ENCODE measurements at regions not wholly inside any gene's neighbourhood (a gene's known extent, or its start where the extent isn't known, plus 50 kb on each side); places are given as distances from the start of the nearest gene placed in this dataset.
"Not testable (repeated sequence)": the region's sequence is repeated elsewhere in the genome, so short reads cannot be mapped to it uniquely, and the experiment has no call there.

DNA sequence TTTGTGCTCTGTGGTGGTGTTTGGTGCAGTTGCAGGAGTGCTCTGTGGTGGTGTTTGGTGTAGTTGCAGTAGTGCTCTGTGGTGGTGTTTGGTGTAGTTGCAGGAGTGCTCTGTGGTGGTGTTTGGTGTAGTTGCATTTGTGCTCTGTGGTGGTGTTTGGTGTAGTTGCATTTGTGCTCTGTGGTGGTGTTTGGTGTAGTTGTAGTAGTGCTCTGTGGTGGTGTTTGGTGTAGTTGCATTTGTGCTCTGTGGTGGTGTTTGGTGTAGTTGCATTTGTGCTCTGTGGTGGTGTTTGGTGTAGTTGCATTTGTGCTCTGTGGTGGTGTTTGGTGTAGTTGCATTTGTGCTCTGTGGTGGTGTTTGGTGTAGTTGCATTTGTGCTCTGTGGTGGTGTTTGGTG, 705.7 kb upstream of the FRG1 start:
- not testable (repeated sequence) for DNase-seq (ENCODE audit: low read depth in 2 of 2)

DNA sequence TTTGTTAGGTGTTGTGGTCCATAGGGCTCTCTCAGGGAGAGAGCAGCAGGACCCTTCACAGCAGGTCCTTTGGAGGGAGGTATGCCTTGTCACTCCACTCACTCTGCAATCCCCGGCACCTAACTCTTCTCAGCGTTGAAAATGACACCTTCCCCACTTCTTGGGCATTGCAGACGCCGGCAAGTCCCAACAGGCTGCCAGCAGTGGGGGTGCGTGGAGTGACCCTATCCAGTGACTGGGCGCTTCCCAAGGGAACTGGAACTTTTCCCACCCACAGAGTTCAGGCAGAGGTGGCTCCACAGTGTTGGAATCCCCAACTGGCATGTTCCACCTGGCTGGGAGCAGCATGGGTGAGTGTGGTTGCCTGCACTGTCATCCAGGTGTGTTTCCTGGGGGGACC, 705.1 kb upstream of the FRG1 start:
- no peak for DNase-seq (ENCODE audit: low read depth in 2 of 2)

DNA sequence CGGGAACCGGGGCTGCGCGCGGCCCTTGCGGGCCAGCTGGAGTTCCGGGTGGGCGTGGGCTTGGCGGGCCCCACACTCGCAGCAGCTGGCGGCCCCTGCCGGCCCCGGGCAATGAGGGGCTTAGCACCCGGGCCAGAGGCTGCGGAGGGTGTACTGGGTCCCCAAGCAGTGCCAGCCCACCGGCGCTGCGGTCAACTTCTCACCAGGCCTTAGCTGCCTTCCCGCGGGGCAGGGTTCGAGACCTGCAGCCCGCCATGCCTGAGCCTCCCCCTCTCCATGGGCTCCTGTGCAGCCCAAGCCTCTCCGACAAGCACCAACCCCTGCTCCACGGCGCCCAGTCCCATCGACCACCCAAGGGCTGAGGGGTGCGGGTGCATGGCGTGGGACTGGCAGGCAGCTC, 704.4 kb upstream of the FRG1 start:
- not testable (repeated sequence) for DNase-seq (ENCODE audit: low read depth in 2 of 2)

DNA sequence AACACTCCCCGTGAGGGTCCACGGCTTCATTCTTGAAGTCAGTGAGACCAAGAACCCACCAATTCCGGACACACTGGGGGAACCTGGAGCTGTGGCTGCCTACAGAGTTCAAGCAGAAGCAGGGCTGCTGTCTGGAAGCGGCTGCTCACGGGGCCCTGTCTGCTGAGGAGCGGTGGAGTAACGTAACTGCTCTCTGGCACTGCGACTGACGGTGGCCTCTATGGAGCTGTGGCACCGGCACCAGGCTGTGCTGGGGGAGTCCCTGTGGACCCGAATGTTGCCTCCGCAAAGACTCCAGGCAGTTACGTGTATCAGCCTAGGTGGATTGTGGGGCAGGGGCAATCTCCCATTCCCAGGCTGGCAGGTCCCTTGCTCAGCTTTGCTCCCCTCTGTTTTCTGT, 703.3 kb upstream of the FRG1 start:
- no peak for DNase-seq (ENCODE audit: low read depth in 2 of 2)

DNA sequence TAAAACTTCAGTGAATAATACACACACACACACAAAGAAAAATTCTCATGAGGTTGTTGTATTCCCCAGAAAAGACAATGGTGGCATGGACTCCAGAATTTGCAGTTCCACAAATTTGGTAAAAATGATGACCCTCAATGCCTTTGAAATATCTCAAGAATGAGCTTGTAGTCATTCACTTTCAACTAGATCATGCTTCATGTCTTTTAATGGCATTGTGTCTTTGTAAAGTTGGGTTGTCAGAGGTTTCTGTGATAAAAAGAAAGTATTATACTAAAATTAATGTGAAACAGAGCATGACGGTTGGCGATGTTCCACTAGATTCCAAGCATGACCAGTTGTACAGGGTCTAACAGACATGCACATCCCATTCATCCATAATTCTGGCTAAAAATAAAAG, 685.0 kb upstream of the FRG1 start:
- DNase-seq (ENCODE audit: low read depth in 2 of 2), result no peak

DNA sequence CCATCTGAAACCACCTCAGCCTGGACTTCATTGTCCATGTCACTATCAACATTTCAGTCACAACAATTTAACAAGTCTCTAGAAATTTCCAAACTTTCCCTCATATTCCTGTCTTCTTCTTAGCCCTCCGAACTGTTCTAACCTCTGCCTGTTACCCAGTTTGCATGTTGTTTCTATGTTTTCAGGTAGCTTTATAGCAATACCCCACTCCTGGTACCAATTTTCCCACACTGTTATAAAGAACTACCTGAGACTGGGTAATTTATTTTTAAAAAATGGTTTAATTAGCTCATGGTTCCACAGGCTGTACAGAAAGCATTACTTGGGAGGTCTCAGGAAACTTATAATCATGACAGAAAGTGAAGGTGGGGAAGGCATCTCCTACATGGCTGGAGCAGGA, 679.2 kb upstream of the FRG1 start:
- no peak for DNase-seq (ENCODE audit: low read depth in 2 of 2)

DNA sequence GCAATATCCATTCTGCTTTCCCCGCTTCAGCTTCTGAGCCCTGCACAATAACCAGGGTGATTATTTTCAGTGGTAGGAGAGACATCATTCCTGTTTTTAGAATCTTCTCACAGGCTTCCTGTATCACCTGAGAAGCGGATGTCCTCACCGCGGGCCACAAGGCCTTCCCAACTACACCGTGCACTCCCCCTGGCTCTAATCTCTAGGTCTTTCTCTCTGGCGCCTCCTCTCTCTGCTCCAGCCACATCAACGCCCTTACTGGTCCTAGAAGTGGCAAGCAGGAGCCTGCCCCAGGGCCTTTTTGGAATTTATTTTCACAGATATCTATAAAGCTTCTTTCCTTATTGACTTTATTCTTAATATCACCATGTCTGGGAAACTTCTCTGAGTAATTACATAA, 675.2 kb upstream of the FRG1 start:
- DNase-seq (ENCODE audit: low read depth in 2 of 2), result no peak

DNA sequence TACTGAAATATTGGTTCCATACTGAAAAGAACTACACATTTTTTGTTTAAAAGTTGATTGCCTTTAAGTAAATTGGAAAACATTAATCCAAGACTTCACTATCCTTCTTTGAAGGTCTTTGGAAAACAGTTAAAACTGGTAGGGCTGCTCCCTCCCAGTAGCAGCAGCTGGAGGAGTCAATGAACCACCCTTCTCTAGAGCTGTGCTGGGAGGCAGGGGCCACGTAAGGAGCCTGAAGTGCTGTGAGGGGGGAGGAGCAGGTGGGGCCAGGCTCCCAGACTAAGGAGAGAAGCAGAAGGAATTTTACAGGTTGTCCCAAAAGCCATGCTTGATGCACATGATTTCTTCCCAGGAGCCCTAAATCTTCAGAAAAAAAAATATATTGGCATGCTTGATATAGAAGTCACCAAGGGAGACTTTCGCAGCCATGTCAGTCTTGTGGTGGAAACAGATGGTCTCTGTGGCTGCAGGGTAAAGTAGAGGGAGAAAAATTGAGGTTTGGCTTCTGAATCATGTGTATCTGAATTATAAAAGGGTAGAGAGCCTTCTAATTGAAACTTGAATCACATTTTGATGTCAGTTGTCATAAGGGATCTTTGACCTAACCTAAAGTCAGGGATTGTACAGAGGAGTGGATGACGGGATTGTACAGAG, 673.2 kb upstream of the FRG1 start:
- no peak for DNase-seq (ENCODE audit: low read depth in 2 of 2)

DNA sequence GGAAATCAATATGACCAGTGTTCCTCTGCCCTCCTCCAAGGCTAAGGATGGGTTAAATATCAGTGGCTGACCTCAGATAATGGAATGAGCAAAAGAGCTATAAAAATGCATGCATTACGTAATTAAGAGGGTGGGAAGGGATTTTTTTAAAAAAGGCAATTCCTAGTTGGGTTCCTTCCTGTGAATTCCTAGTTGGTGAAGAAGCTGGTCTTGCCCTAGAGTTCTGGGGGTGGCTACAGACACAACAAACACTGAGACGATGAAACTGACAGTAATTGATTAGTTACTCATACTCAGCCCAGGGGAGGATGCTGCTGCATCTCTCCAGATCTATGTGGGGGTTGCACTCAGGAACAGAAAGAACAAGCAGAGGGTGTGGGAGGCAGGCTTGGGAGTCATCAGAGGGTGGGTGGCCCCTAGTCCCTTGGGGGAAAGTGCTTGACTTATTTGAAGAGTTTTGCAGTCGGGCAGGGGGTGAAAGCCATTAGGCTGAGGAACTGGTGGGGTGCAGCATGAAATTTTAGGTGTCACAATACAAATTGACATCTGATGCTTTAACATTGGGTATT, 662.0 kb upstream of the FRG1 start:
- no peak for DNase-seq (ENCODE audit: low read depth in 2 of 2)

DNA sequence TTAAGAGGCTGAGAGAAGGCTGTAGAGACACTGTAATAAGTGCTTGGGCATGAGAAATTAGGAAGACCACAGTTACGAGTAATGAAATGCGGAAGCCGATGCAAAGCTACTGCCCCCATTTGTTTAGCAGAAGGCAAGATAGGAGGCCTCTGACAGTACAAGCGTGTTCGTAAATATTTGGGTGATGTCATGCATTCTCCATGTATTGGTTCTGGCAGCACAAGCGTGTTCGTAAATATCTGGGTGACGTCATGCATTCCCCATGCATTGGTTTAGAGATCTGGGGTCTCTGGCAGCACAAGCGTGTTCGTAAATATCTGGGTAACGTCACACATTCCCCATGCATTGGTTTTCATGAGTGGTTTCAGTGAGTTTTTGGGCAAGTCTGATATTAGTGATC, 661.5 kb upstream of the FRG1 start:
- DNase-seq (ENCODE audit: low read depth in 2 of 2), result no peak

DNA sequence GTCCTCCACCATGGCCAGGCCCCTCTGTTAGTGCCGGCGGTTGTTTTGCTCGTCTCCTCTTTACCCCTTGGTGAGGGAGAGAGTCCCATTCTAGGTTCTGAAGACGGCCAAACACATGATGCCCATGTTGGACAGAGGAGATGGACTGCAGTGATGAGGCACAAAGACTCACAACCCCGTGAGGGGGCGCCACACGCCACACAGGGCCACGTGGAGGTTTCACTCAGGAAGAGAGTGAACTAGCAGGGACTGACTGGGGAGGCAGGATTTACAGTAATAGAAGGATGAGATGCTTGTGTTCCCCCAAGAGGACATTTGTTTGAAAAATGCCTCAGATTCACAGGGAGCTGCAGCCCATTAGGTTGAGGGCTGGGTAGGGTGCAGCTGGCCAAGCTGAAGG, 655.3 kb upstream of the FRG1 start:
- no peak for DNase-seq (ENCODE audit: low read depth in 2 of 2)

DNA sequence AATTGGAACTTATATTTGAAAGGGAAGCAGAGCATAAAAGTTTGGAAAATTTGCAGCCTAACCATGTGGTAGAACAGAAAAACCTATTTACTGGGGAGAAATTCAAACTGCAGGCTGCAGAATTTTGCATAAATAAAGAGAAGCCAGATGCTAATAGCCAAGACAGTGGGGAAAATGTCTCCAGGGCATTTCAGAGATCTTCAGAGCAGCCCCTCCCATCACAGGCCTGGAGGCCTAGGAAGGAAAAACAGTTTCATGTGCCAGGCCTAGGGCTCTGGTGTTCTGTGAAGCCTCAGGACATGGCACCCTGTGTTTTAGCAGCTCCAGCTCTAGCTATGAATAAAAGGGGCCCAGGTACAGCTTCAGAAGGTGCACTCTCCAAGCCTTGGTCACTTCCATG, 648.7 kb upstream of the FRG1 start:
- DNase-seq (ENCODE audit: low read depth in 2 of 2), result no peak

DNA sequence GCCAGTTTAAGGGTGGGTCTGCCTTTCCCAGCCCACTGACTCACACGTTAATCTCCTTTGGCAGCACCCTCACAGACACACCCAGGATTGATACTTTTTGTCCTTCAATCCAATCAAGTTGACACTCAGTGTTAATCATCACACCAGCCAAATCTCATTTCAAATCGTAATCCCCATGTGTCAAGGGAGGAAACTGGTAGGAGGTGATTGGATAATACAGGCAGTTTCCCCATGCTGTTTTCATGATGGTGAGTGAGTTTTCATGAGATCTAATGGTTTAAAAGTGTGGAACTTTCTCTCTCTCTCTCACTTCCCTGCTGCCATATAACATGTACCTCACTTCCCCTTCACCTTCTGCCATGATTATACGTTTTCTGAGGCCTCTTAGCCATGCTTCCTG, 647.2 kb upstream of the FRG1 start:
- no peak for DNase-seq (ENCODE audit: low read depth in 2 of 2)

DNA sequence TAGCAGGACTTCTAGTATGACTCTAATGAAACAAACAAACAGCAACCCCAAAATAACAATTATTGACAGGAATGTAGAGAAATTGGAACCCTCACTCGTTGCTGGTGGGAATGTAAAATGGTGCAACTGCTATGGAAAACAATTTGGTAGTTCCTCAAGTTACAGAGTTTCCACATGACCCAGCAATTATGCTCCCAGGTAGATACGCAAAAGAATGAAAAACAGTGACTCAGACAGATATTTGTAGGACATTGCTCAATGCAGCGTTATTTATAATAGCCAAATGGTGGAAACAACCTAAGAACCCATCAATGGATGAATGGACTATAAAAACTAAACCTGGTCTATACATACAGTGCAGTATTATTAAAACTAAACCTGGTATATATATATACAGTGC, 646.1 kb upstream of the FRG1 start:
- no peak for DNase-seq (ENCODE audit: low read depth in 2 of 2)

DNA sequence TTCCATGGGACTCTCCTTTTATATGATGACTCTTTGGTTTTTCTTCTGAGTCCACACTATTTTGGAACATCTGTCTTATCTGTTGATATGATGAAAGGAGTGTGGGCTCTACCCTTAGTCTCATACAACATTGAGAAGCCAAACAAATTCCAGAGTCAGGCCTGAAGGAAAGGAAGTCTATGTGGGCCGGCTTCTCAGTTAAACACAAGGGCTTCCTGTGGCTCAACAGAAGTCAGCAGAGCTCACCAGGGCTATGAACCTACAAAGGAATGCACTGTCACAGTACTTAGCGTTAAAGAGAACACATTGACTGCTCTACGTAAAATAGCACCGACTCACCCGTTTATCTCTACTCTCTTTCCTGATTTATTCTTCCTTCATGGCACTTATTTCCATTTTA, 641.0 kb upstream of the FRG1 start:
- no peak for DNase-seq (ENCODE audit: low read depth in 2 of 2)

DNA sequence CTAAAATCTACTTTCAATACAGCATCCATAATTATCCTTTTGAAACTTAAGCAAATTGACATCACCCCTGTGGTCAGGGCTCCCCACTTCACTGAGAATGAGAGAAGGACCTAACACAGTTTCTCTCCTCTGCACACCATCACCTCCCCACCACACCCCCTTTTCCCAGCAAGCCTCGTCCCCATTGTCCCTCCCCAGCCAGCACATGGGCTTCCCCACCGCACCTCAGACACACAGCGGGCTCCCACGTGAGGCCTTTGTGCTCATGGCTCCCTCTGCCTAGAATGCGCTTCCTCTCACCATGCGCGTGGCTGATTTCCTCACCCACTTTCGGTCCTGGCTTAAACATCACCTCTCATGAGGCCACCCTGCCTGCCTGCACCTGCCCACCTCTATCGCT, 639.0 kb upstream of the FRG1 start:
- no peak for DNase-seq (ENCODE audit: low read depth in 2 of 2)

DNA sequence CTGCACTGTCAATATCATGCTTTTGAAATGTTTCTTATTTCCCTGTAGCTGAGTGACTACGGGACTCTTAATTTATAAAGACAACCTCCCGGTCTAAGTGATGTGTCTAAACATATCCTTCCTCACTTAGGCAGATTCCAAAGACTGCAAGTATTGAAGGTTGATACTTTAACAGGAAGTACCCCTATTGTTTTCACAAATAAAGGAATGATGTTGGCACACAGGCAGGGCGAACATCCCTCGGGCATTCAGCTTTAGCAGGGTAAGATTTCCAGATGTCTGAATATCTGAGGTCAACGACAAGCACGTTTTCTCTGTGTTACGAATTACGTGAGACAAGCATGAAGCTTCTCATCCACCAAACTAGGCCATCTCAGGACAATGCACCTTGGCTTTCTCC, 638.0 kb upstream of the FRG1 start:
- DNase-seq (ENCODE audit: low read depth in 2 of 2), result no peak

DNA sequence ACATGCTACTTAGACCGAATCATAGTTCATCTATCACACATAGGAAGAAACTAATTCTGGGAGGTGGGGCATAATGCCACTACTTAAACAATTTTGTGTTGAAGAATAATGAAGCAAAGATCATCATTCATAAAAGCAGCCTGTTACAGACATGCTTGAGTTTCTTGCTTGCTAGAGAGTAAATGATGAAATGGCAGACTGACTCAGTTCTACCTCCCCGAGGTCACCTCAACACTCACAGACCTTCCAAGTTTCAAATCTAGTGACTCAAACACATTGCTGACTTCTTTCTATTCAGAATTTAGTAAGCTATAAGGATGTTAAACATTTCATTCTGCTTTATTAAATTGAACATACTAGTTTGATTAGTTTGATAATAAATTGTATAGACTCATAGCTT, 636.5 kb upstream of the FRG1 start:
- no peak for DNase-seq (ENCODE audit: low read depth in 2 of 2)

DNA sequence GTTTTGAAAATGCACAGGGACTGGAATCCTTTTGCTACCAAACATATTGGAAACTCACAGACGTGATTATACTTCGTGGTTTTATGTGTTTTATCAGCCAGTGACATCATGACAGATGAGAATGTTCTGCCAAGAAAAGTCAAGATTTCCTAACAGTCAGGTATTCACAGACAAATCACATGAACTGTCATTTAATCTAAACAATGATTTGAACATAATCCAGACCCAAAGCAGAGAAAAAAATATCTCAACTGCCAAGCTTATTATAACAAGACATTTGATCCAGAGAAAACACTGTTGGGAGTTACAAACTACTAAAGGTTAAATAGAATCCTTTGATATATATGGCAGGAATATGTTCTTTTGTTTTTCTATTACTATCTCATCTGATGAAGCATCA, 635.9 kb upstream of the FRG1 start:
- peak in 1 of 2 donors; percentile 47 for DNase-seq (ENCODE audit: low read depth in 2 of 2)

DNA sequence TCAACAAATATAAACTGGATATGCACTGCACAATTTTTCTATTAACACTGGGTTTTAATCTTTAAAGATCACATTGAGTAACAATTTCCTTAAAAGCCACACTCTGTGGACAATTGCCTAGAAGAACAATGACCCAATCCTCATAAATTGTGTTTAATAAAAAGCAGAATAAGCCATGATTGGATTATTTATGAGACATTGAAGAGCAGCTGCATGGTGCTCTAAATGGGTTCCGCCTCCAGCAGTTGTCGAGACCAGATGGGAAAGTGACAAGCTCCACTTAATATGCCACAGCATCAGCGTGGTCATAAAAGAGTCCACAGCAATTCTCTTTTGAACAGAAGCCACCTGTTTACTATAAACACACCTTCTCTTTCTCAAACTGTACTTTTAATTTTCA, 635.2 kb upstream of the FRG1 start:
- no peak for DNase-seq (ENCODE audit: low read depth in 2 of 2)

DNA sequence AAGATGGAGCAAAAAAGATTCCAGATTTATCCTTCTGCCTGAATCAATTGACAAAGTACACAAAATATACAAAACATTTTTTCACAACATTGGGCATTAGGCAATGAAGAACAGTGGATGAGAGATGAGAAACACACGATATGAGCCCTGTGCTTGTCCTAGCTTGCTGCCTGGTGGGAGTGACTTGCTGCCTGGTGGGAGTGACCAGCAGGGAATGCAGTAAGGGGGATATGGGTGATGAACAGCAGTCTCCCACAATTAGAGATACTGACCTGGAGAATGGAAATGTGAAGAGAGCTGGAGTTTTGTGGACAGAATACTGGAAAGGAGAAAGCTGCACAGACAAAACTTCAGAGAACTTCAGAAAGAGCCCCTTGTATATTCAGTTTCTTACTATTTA, 629.4 kb upstream of the FRG1 start:
- no peak for DNase-seq (ENCODE audit: low read depth in 2 of 2)

DNA sequence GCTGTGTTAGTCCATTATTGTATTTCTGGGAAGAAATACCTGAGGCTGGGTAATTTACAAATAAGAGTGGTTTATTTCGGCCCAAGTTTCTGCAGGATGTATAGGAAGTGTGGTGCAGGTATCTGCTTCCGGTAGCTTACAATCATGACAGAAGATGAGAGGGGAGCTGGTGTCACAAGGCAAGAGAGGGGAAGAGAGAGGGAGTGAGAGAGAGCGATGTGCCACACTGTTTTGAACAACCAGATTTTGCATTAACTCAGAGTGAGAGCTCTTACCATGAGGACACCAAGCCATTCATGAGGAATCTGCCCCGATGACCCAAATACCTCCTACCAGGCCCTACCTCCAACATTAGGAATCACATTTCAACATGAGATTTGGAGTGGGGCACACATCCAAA, 627.6 kb upstream of the FRG1 start:
- no peak for DNase-seq (ENCODE audit: low read depth in 2 of 2)

DNA sequence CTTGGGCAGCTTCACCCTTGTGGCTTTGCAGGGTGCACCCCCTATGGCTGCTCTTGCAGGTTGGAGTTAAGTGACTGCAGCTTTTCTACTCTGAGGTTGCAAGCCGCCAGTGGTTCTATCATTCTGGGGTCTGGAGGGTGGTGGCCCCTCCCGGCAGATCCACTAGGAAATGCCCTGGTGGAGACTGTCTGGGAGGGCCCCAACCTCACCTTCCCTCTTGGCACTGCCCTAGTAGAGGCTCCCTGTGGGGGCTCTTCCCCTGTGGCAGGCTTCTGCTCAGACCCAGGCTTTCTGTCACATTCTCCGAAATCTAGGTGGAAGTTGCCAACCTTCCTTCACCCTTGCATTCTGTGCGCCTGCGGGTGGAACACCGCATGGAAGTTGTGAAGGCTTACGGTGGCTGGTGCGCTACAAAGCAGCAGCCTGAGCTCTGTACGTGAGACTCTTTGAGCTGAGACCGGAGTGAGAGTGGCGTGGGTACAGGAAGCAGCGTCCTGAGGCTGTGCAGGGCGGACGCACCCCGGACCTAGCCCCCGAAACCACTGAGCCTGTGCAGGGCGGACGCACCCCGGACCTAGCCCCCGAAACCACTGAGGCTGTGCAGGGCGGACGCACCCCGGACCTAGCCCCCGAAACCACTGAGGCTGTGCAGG, 626.7 kb upstream of the FRG1 start:
- no peak for DNase-seq (ENCODE audit: low read depth in 2 of 2)

DNA sequence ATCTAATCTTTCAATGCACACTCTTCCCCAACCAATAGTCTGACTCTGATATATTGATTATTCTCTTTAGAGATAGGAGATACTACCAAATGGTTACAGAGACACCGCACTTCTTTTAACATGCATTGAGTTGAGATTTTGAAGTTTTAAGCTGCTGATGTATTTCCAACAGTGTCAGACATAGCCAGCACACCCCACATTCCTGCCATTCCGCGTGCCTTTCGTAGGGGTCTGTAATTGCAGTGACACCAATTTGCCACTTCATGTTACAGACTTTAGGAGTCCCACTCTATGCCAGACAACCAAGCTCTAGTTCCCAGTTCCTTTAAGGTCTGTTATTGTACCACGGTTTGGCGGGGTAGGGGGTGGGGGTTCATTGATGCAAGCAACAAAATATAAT, 618.2 kb upstream of the FRG1 start:
- no peak for DNase-seq (ENCODE audit: low read depth in 2 of 2)

All from lung microvascular endothelial cell (primary cell).